ENCODE measurements at regions not wholly inside any gene's neighbourhood (a gene's known extent, or its start where the extent isn't known, plus 50 kb on each side); places are given as distances from the start of the nearest gene placed in this dataset.
"Not testable (repeated sequence)": the region's sequence is repeated elsewhere in the genome, so short reads cannot be mapped to it uniquely, and the experiment has no call there.

DNA sequence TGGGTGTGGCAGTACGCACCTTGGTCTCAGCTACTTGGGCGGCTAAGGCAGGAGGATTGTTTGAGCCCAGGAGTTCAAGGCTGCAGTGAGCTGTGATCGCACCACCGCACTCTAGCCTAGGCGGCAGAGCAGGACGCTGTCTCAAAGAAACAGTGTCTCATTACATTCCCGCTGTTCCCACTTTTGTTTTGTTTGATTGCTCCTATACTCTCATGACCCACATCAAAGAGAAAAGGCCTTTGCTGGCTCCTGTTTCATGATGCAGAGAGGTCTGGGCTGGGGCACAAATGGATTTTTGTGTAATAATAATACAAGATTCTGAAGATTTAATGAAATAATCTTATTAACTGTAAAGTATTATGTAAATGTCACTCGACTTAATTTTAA lies 85.7 kb downstream of the LACC1 start:
- no peak for ATAC-seq
- TF ChIP-seq NPAS2 (CRISPR knock-in tag; IDR thresholded peaks at IDR 0.05; ENCODE audit: borderline replicate concordance), result no peak
- TF ChIP-seq SNAPC2 (CRISPR knock-in tag; IDR thresholded peaks at IDR 0.05), result no peak
- TF ChIP-seq SIX1 (CRISPR knock-in tag; IDR thresholded peaks at IDR 0.05; ENCODE audit: borderline replicate concordance), result no peak
- TF ChIP-seq SCMH1 (CRISPR knock-in tag; IDR thresholded peaks at IDR 0.05; ENCODE audit: borderline replicate concordance), result no peak
- TF ChIP-seq, protein P1, sequence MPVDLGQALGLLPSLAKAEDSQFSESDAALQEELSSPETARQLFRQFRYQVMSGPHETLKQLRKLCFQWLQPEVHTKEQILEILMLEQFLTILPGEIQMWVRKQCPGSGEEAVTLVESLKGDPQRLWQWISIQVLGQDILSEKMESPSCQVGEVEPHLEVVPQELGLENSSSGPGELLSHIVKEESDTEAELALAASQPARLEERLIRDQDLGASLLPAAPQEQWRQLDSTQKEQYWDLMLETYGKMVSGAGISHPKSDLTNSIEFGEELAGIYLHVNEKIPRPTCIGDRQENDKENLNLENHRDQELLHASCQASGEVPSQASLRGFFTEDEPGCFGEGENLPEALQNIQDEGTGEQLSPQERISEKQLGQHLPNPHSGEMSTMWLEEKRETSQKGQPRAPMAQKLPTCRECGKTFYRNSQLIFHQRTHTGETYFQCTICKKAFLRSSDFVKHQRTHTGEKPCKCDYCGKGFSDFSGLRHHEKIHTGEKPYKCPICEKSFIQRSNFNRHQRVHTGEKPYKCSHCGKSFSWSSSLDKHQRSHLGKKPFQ (CRISPR knock-in tag; IDR thresholded peaks at IDR 0.05; ENCODE audit: insufficient replicate concordance), result no peak
- TF ChIP-seq NCOA1 (CRISPR knock-in tag; IDR thresholded peaks at IDR 0.05), result no peak
- TF ChIP-seq SALL1 (CRISPR knock-in tag; IDR thresholded peaks at IDR 0.05), result no peak
- no peak for TF ChIP-seq NFATC3 (CRISPR knock-in tag; IDR thresholded peaks at IDR 0.05)
- TF ChIP-seq RBM39 (IDR thresholded peaks at IDR 0.05; ENCODE audit: low read depth, low read length, poor library complexity, severe bottlenecking), result no peak
- TF ChIP-seq ZNF674 (CRISPR knock-in tag; IDR thresholded peaks at IDR 0.05; ENCODE audit: low read depth), result no peak
- TF ChIP-seq, protein P2, sequence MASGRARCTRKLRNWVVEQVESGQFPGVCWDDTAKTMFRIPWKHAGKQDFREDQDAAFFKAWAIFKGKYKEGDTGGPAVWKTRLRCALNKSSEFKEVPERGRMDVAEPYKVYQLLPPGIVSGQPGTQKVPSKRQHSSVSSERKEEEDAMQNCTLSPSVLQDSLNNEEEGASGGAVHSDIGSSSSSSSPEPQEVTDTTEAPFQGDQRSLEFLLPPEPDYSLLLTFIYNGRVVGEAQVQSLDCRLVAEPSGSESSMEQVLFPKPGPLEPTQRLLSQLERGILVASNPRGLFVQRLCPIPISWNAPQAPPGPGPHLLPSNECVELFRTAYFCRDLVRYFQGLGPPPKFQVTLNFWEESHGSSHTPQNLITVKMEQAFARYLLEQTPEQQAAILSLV (CRISPR knock-in tag; IDR thresholded peaks at IDR 0.05; ENCODE audit: borderline replicate concordance), result no peak
- TF ChIP-seq CBX2 (IDR thresholded peaks at IDR 0.05; ENCODE audit: low read depth, low read length), result no peak
- no peak for TF ChIP-seq CBX2 (CRISPR knock-in tag; IDR thresholded peaks at IDR 0.05; ENCODE audit: low read depth)
- TF ChIP-seq ZFP1 (CRISPR knock-in tag; IDR thresholded peaks at IDR 0.05), result no peak
- TF ChIP-seq ZSCAN21 (CRISPR knock-in tag; IDR thresholded peaks at IDR 0.05; ENCODE audit: borderline replicate concordance), result no peak
- TF ChIP-seq NFKBIZ (CRISPR knock-in tag; IDR thresholded peaks at IDR 0.05), result no peak
- no peak for TF ChIP-seq ZNF468 (CRISPR knock-in tag; IDR thresholded peaks at IDR 0.05)
- ChIA-PET CTCF (ENCODE audit: low intra/inter-chr PET ratio, low total read pairs) (no interaction called here), POLR2A (no interaction called here)
- 47% methylated on average over 7 of the region's 8 CpGs for WGBS (ENCODE audit: low lambda C conversion rate)
- in situ Hi-C loops (cut with HindIII; ENCODE audit: extremely low pct_ligation_motif_present, low pct_unique_long_range_greater_than_20kb), result no loop called here
- no peaks in the 10 kb centered on the region for H3K79me2 ChIP-seq (ENCODE audit: insufficient read depth, low read length)
- H3K9ac ChIP-seq (ENCODE audit: insufficient read depth, low read depth, low read length), result no peak overlapping the region
- BruUV-seq (replicated peaks), result no TSS peak
- no peaks in the 10 kb centered on the region for H3K27me3 ChIP-seq (ENCODE audit: control insufficient read depth in 1 of 2, insufficient read depth in 2 of 2, low read length in 2 of 2)
- H3K4me2 ChIP-seq (ENCODE audit: low read depth, low read length), result no peak overlapping the region
- no peak overlapping the region for H3K4me3 ChIP-seq (replicated peaks in 1 of 3; ENCODE audit: insufficient read depth in 1 of 3, low read depth in 2 of 3, low read length in 3 of 3)
- H3K9me3 ChIP-seq (ENCODE audit: low read length), result no peaks in the 10 kb centered on the region
- intact Hi-C loops (cut with micrococcal nuclease; ENCODE audit: unreplicated experiment), result no loop called here
- no peaks in the 10 kb centered on the region for H3K36me3 ChIP-seq (replicated peaks in 1 of 2; ENCODE audit: control insufficient read depth in 1 of 2, insufficient read depth in 2 of 2, low read length in 2 of 2)
- no peaks in the 10 kb centered on the region for H4K20me1 ChIP-seq (ENCODE audit: insufficient read depth, low read length)
- FAIRE-seq, result no peak
- H3K27ac ChIP-seq (ENCODE audit: extremely low read length, insufficient read depth, low read length), result no peak overlapping the region
- H3K4me1 ChIP-seq (ENCODE audit: insufficient read depth, low read length), result no peaks in the 10 kb centered on the region
- no peak for DNase-seq (ENCODE audit: low spot score)
- no peak overlapping the region for H2AFZ ChIP-seq (ENCODE audit: low read length)

DNA sequence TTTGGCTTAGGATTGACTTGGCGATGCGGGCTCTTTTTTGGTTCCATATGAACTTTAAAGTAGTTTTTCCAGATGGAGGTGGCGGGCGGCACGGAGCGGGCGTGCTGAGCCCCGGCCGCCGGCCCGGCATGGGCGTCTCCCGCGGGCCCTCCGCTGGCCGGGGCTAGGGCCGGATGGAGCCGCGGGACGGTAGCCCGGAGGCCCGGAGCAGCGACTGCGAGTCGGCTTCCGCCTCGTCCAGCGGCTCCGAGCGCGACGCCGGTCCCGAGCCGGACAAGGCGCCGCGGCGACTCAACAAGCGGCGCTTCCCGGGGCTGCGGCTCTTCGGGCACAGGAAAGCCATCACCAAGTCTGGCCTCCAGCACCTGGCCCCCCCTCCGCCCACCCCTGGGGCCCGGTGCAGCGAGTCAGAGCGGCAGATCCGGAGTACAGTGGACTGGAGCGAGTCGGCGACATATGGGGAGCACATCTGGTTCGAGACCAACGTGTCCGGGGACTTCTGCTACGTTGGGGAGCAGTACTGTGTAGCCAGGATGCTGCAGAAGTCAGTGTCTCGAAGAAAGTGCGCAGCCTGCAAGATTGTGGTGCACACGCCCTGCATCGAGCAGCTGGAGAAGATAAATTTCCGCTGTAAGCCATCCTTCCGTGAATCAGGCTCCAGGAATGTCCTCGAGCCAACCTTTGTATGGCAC lies 88.7 kb downstream of the LACC1 start:
- H3K27me3 ChIP-seq (ENCODE audit: control insufficient read depth in 1 of 2, insufficient read depth in 2 of 2, low read length in 2 of 2); in situ Hi-C loops (cut with HindIII; ENCODE audit: extremely low pct_ligation_motif_present, low pct_unique_long_range_greater_than_20kb); ATAC-seq: not testable (repeated sequence)

More for the DNA sequence above, 88.7 kb downstream of the LACC1 start:
- intact Hi-C loops (cut with micrococcal nuclease; ENCODE audit: unreplicated experiment); H3K79me2 ChIP-seq (ENCODE audit: insufficient read depth, low read length); BruUV-seq (replicated peaks); H3K9ac ChIP-seq (ENCODE audit: insufficient read depth, low read depth, low read length); H3K4me2 ChIP-seq (ENCODE audit: low read depth, low read length); H3K27ac ChIP-seq (ENCODE audit: extremely low read length, insufficient read depth, low read length); H2AFZ ChIP-seq (ENCODE audit: low read length); H3K4me1 ChIP-seq (ENCODE audit: insufficient read depth, low read length); H3K36me3 ChIP-seq (replicated peaks in 1 of 2; ENCODE audit: control insufficient read depth in 1 of 2, insufficient read depth in 2 of 2, low read length in 2 of 2); POLR2A ChIA-PET; CTCF ChIA-PET (ENCODE audit: low intra/inter-chr PET ratio, low total read pairs); FAIRE-seq; H3K4me3 ChIP-seq (replicated peaks in 1 of 3; ENCODE audit: insufficient read depth in 1 of 3, low read depth in 2 of 3, low read length in 3 of 3); H3K9me3 ChIP-seq (ENCODE audit: low read length); H4K20me1 ChIP-seq (ENCODE audit: insufficient read depth, low read length); DNase-seq (ENCODE audit: low spot score): not testable (repeated sequence)
- WGBS (ENCODE audit: low lambda C conversion rate), result 77% methylated on average over 24 of the region's 63 CpGs
